Astrocyte of the spinal cord (primary cell): ENCODE measurements at regions not wholly inside any gene's neighbourhood (a gene's known extent, or its start where the extent isn't known, plus 50 kb on each side); places are given as distances from the start of the nearest gene placed in this dataset.

Experiments used
- DNase-seq: peaks from one replicate; pipeline ENCODE4 v3.0.0; 2011; ENCODE audit warnings: low read depth, low spot score
- H3K4me3 ChIP-seq: 2 replicates; pipeline ENCODE4 v1.5.1; 2011; ENCODE audit warnings: low read depth, mild to moderate bottlenecking, low read length, moderate library complexity
- in situ Hi-C: cut with HindIII; loops from 2 replicates; pipeline ENCODE4 v1.10.0; 2017; ENCODE audit warnings: low sequenced_read_pairs
- TF ChIP-seq, protein P1 (sequence below): IDR thresholded peaks from 2 replicates; pipeline ENCODE4 v1.5.1; 2012; ENCODE audit warnings: low read depth, mild to moderate bottlenecking, low read length, inconsistent platforms

- in situ Hi-C loops: no loop called here
- TF ChIP-seq, protein P1, sequence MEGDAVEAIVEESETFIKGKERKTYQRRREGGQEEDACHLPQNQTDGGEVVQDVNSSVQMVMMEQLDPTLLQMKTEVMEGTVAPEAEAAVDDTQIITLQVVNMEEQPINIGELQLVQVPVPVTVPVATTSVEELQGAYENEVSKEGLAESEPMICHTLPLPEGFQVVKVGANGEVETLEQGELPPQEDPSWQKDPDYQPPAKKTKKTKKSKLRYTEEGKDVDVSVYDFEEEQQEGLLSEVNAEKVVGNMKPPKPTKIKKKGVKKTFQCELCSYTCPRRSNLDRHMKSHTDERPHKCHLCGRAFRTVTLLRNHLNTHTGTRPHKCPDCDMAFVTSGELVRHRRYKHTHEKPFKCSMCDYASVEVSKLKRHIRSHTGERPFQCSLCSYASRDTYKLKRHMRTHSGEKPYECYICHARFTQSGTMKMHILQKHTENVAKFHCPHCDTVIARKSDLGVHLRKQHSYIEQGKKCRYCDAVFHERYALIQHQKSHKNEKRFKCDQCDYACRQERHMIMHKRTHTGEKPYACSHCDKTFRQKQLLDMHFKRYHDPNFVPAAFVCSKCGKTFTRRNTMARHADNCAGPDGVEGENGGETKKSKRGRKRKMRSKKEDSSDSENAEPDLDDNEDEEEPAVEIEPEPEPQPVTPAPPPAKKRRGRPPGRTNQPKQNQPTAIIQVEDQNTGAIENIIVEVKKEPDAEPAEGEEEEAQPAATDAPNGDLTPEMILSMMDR: peak; percentile 6
- peak; percentile 0 for DNase-seq
- H3K4me3 ChIP-seq: no peak overlapping the region
These were observed 685.2 kb upstream of the CHORDC1 start for GRCh38 chr11:90908074-90908473.

DNA sequence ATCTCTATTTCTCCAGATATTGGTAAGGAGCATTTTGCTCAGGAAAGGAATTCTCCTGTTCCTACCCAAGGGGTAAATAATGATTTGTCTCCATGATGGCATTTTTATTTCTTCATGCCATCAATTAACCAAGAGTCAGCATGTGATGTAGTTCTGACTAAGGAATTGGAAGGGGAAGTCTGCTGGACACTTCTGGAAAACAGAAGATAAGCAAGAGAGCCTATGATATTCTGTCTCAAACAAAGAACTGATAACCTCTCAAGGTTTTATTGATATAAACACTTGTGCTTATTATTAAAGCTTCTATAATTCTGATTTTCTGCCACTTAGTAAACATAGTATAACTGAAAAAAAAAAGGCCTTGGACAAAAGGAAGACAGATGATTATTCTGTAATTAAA is 673.0 kb upstream of the CHORDC1 start:
- TF ChIP-seq, protein P1: no peak
- DNase-seq: no peak
- in situ Hi-C loops: no loop called here
- no peak overlapping the region for H3K4me3 ChIP-seq

- H3K4me3 ChIP-seq: no peak overlapping the region
- TF ChIP-seq, protein P1: no peak
- in situ Hi-C loops: no loop called here
- DNase-seq: no peak
These were observed 667.5 kb upstream of the CHORDC1 start for GRCh38 chr11:90890347-90890746.

GRCh38 chr11:90884181-90884580 is 661.3 kb upstream of the CHORDC1 start:
- TF ChIP-seq, protein P1: no peak
- no peak overlapping the region for H3K4me3 ChIP-seq
- in situ Hi-C loops: no loop called here
- no peak for DNase-seq

- in situ Hi-C loops: no loop called here
- TF ChIP-seq, protein P1: no peak
- DNase-seq: no peak
- no peak overlapping the region for H3K4me3 ChIP-seq
These were observed 652.1 kb upstream of the CHORDC1 start for GRCh38 chr11:90874986-90875385.

- TF ChIP-seq, protein P1: no peak
- no peak for DNase-seq
- in situ Hi-C loops: no loop called here
- no peak overlapping the region for H3K4me3 ChIP-seq
These were observed 651.4 kb upstream of the CHORDC1 start for GRCh38 chr11:90874281-90874680.

DNA sequence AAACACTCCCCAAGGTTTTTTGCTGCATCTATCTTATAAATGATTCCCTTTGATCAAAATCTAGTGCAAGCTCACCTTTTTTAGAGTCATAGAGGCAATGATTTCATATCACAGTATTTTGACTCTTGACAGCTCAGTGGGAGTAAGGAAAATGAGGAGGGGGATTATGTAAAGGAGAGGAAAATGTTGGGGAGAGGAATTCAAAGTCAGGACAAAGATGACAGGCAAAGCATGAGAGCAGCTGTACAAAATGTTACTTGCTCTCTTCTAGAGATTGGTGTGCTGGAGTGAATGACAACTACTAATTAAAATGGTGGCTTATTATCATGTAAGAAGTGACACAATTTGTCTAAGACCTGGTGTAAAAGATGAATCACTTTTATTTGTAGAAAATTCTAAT is 644.6 kb upstream of the CHORDC1 start:
- in situ Hi-C loops: no loop called here

More for the DNA sequence above, 644.6 kb upstream of the CHORDC1 start:
- TF ChIP-seq, protein P1: no peak
- no peak for DNase-seq
- H3K4me3 ChIP-seq: no peak overlapping the region
